Subcutaneous abdominal adipose tissue (tissue), 5 donors: ENCODE measurements at regions not wholly inside any gene's neighbourhood (a gene's known extent, or its start where the extent isn't known, plus 50 kb on each side); places are given as distances from the start of the nearest gene placed in this dataset.
"Not testable (repeated sequence)": the region's sequence is repeated elsewhere in the genome, so short reads cannot be mapped to it uniquely, and the experiment has no call there.

Source experiments
- H3K27ac ChIP-seq: one replicate; pipeline ENCODE4 v1.7.0; 2013; ENCODE audit warnings: low read depth, mild to moderate bottlenecking, inconsistent platforms, low read length, moderate library complexity
- H3K27me3 ChIP-seq, 5 donors: one replicate each; pipeline ENCODE4 v1.7.0; 2013; ENCODE audit warnings: low read length in 5 of 5, inconsistent platforms in 1 of 5; ENCODE audit not compliant: control insufficient read depth in 5 of 5, insufficient read depth in 4 of 5
- H3K36me3 ChIP-seq, 5 donors: one replicate each; pipeline ENCODE4 v1.7.0; 2013; ENCODE audit warnings: low read length in 5 of 5; ENCODE audit not compliant: control insufficient read depth in 5 of 5, insufficient read depth in 5 of 5
- H3K4me1 ChIP-seq, 5 donors: one replicate each; pipeline ENCODE4 v1.7.0; 2013; ENCODE audit warnings: low read length in 5 of 5, mild to moderate bottlenecking in 3 of 5, moderate library complexity in 1 of 5; ENCODE audit not compliant: control insufficient read depth in 5 of 5, insufficient read depth in 5 of 5
- H3K4me3 ChIP-seq, 5 donors: one replicate each; pipeline ENCODE4 v1.7.0; 2013; ENCODE audit warnings: low read length in 5 of 5, low read depth in 1 of 5
- H3K9ac ChIP-seq, 5 donors: one replicate each; pipeline ENCODE4 v1.7.0; 2013; ENCODE audit warnings: low read length in 5 of 5, mild to moderate bottlenecking in 4 of 5, moderate library complexity in 3 of 5
- H3K9me3 ChIP-seq, 5 donors: one replicate each; pipeline ENCODE4 v1.7.0; 2013; ENCODE audit warnings: low read length in 5 of 5; ENCODE audit not compliant: control insufficient read depth in 5 of 5
- donor health status: healthy.
- donor health status: healthy.
- donor health status: healthy.
- donor health status: healthy.
- donor health status: healthy.

DNA sequence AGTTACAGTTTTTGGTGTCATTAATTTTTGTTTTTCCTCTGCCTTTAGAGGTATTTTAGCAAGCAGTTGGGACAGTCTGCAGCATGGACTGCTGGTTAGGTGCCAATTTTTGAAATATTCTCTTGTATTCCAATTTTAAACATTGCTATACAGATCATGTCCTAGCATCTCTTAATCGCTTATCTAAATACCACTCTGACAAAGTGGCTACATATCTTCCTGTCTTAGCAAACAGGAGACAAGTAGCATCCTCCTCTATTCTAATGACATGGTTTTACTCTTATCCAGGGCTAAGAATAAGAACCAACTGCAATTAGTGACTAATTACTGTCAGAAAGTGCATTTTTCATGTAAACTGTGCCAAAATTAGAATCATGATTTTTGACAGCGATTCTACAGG lies 117.8 kb upstream of the ATP2B1 start:
- Histone ChIP-seq H3K36me3 (no peaks in the 10 kb centered on the region), H3K4me1 (no peaks in the 10 kb centered on the region), H3K9me3 (no peaks in the 10 kb centered on the region), H3K4me3 (no peak overlapping the region), H3K9ac (no peak overlapping the region), H3K27ac (no peak overlapping the region), H3K27me3 (no peaks in the 10 kb centered on the region)

DNA sequence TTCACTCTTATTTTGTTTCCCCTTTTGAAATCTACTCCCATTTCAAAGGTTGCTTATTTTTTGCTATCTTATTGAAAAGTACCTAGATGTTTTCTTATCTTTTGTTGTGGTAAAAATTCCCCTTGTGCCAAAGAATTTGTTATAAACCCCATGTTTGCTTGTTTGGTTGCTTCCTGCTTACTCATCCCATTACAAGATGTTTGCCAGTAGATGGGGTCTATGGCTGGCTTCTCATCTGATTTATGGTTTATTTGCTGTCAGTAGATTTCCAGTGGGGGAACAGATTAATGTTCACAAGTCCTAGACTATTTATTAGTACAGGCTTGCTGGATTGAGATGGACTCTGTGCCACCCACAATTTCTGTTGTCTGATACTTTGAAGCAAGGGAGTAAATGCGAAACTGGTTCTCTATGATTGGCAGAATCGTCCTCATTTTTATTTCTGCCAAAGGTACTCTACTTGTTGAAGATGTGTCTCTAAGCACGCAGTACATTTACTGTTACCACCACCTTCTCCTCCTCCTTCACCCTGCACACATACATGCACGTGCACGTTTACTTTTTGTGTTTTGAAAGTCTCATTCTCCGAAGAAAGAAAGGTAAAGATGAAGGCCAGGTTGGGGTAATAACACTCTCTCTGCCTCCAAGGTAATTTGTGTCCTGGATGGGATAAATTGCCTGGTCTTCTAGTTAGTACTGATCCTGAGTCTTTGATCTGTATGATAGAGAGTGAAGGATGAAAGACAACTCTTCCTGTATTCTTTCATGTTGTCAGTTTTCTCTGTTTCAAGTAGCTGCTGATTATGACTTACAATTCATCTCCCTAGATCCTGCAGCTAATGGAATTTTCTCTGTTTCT lies 117.2 kb upstream of the ATP2B1 start:
- no peak overlapping the region for H3K4me3 ChIP-seq
- H3K27me3 ChIP-seq = no peaks in the 10 kb centered on the region
- H3K27ac ChIP-seq = no peak overlapping the region
- H3K36me3 ChIP-seq = no peaks in the 10 kb centered on the region
- no peaks in the 10 kb centered on the region for H3K4me1 ChIP-seq
- H3K9me3 ChIP-seq = no peaks in the 10 kb centered on the region
- H3K9ac ChIP-seq = no peak overlapping the region

DNA sequence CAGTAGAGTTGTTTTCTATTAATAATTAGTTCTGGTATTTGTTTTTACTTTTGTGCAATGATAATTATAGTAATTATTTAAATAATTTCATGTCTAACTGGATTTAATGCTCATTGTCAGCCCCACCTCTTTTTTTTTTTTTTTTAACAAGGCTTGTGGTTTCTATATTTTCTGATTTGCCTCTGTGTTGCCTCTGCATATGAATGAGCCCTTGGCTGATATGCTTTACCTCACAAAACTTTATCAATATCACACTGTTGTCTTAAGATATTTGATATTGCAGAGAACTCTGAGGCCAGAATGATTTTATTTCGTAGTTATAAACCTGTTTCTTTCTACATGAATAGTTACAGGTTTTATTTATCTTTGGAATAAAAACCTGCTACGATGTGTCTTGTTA lies 116.2 kb upstream of the ATP2B1 start:
- no peak overlapping the region for H3K4me3 ChIP-seq
- no peaks in the 10 kb centered on the region for H3K36me3 ChIP-seq
- no peak overlapping the region for H3K9ac ChIP-seq
- H3K27me3 ChIP-seq = no peaks in the 10 kb centered on the region
- H3K9me3 ChIP-seq = no peaks in the 10 kb centered on the region
- no peak overlapping the region for H3K27ac ChIP-seq
- H3K4me1 ChIP-seq = no peaks in the 10 kb centered on the region

DNA sequence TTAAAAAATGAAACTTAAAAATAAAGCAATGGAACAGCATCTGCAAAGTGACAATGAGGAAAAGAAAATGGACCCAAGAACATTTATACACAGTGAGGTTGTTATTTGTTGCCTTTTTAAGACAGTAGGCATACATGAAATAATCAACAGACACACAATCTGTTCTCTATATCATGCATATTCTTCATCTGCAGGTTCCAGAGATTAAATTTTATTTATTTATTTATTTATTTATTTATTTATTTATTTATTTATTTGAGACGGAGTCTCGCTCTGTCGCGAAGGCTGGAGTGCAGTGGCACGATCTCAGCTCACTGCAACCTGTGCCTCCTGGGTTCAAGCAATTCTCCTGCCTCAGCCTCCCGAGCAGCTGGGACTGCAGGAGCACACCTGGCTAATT lies 114.4 kb upstream of the ATP2B1 start:
- H3K9ac ChIP-seq, H3K27me3 ChIP-seq, H3K9me3 ChIP-seq, H3K27ac ChIP-seq, H3K36me3 ChIP-seq, H3K4me3 ChIP-seq, H3K4me1 ChIP-seq: not testable (repeated sequence)

DNA sequence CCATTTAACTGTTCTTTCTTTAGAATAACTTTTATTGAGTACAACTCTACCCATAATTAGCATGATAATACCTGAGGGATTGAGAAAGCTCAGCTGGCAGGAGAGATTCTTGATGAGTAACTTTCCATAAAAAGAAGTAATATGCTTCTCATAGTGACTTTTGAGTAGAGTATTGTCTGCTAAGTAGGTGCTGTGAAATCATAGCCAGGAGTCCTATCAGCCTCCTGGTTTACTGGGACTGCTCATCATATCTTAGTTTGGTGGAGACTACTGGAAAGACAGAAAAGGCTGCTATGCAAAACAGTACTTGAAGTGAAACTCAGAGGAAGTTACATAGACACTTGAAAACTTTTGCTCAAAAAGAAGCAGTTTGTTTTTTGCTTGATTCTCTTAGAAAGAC lies 113.3 kb upstream of the ATP2B1 start:
- Histone ChIP-seq H3K4me1 (no peaks in the 10 kb centered on the region), H3K4me3 (no peak overlapping the region), H3K27me3 (no peaks in the 10 kb centered on the region), H3K9me3 (no peaks in the 10 kb centered on the region), H3K9ac (no peak overlapping the region), H3K36me3 (no peaks in the 10 kb centered on the region), H3K27ac (no peak overlapping the region)

DNA sequence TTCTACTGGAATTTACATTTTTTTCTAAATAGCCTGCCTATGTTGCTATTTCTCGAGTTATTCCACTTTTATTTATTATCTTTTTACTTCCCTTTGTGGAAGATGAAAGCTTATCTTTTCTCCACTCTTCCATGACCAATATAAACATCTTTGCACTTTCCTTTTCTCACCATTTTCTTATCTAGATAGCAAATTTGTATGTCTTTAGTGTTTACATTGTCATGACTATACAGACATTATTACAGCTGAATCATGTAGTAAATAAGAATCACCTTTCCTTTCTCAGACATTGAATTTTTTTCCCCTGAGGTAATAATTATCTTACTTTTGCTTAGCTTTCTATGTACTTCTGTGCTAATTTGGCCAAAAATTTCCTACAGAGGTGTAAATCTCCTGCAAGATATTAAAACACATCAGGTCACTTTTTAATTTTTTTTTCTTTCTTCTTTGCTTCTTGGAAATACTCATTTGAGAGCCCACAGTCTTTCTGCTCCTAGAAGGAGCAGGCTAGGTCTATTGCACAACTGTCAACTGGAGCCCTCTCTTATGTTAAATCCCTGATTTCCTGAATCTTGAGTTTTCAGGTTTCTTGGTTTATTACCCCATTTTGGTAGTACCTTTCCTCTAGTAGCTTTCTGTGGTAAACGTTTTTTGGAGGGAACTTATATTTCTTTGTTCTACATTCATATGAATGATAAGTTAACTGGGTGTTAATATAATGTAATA lies 109.0 kb upstream of the ATP2B1 start:
- Histone ChIP-seq H3K4me1 (no peaks in the 10 kb centered on the region), H3K9me3 (no peaks in the 10 kb centered on the region), H3K4me3 (no peak overlapping the region), H3K9ac (no peak overlapping the region), H3K27me3 (no peaks in the 10 kb centered on the region), H3K27ac (no peak overlapping the region), H3K36me3 (no peaks in the 10 kb centered on the region)

DNA sequence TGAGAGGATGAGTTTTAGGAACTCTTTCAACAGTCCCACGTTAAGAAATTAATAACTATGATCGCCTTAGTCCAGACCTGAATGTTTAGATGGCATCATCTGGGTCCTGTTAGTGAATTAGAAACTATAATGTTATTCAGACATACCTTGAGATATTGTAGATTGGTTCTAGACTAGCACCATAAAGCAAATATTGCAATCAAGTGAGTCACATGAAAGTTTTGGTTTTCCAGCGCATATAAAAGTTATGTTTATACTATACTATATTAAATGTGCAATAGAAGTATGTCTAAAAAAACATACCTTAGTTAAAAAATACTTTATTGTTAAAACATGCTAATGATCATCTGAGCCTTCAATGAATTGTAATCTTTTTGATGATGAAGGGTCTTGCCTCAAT lies 106.6 kb upstream of the ATP2B1 start:
- Histone ChIP-seq H3K4me1 (no peaks in the 10 kb centered on the region), H3K9ac (no peak overlapping the region), H3K4me3 (no peak overlapping the region), H3K27me3 (no peaks in the 10 kb centered on the region), H3K27ac (no peak overlapping the region), H3K36me3 (no peaks in the 10 kb centered on the region), H3K9me3 (no peaks in the 10 kb centered on the region)

DNA sequence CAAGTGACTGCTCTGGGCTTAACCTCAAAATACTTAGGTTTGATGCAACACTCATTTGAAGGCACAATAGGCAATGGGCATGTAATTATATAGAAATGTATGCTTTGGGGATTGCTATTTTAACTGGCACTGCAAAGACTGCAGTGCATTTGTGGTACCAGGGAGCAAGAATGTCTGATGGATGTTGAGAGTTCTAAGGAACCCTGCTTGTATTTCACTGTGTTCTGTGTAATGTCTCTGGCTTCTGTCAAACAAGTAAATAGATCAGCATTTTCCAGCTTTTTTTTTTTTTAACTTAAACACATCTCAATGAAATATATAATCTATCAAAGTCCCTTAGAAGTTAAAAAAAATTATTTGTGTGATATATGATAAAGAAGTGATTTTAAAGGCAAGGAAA lies 94.8 kb upstream of the ATP2B1 start:
- H3K27me3 ChIP-seq = no peaks in the 10 kb centered on the region
- H3K36me3 ChIP-seq = no peaks in the 10 kb centered on the region

DNA sequence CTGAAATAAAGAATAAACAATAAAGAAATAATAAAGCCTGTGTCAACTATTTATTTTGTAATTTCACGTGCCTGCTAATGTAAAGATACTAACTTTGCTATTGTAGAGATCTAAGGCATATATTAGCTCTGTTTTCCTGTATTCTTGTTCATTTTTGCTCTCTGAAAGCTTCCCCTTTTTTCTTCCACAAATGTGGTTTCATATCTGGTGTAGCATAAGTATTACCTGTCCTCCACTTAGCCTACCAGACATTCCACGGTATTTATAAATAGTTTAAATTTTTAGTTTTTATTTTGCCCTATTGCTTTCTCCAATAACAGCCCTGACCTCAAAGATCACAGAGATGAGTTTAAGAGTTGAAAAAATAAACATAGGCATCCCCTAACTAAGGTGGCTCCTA lies 92.6 kb upstream of the ATP2B1 start:
- no peaks in the 10 kb centered on the region for H3K9me3 ChIP-seq
- no peak overlapping the region for H3K9ac ChIP-seq
- no peaks in the 10 kb centered on the region for H3K27me3 ChIP-seq
- H3K27ac ChIP-seq = no peak overlapping the region
- no peak overlapping the region for H3K4me3 ChIP-seq
- no peaks in the 10 kb centered on the region for H3K36me3 ChIP-seq
- H3K4me1 ChIP-seq = no peaks in the 10 kb centered on the region

More for the DNA sequence above, 94.8 kb upstream of the ATP2B1 start:
- Histone ChIP-seq H3K9me3 (no peaks in the 10 kb centered on the region), H3K4me1 (no peaks in the 10 kb centered on the region), H3K4me3 (no peak overlapping the region), H3K27ac (no peak overlapping the region), H3K9ac (no peak overlapping the region)

DNA sequence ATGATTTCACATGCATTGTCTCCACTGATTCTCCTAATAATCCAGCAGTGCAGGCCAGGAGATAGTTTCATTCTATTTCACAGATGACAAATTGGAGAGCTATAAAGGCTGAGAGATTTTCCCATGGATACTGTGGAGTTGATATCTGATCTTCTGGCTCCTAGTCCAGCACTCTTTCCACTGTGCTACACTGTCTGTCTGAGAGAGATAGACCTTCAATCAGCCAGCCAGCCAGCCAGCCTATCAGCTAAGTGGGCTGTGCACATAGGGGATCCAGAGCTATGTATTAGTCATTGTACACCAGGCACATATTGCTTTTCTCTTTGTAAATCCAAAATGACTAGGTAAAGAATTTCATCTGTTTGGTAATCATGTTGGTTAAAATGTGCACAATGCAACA lies 91.8 kb upstream of the ATP2B1 start:
- no peaks in the 10 kb centered on the region for H3K27me3 ChIP-seq
- H3K27ac ChIP-seq = no peak overlapping the region
- no peaks in the 10 kb centered on the region for H3K36me3 ChIP-seq
- H3K4me3 ChIP-seq = no peak overlapping the region
- H3K4me1 ChIP-seq = no peaks in the 10 kb centered on the region
- no peaks in the 10 kb centered on the region for H3K9me3 ChIP-seq
- no peak overlapping the region for H3K9ac ChIP-seq
